ENCODE measurements at regions not wholly inside any gene's neighbourhood (a gene's known extent, or its start where the extent isn't known, plus 50 kb on each side); places are given as distances from the start of the nearest gene placed in this dataset.
"Not testable (repeated sequence)": the region's sequence is repeated elsewhere in the genome, so short reads cannot be mapped to it uniquely, and the experiment has no call there.

- intact Hi-C loops (cut with micrococcal nuclease) = not testable (repeated sequence)
These were observed 58.9 kb upstream of the BMAL1 start for GRCh38 chr11:13218685-13219084.

- intact Hi-C loops (cut with micrococcal nuclease) = no loop called here
These were observed 57.4 kb upstream of the BMAL1 start for GRCh38 chr11:13220148-13220547.

GRCh38 chr11:13221722-13222121, 55.9 kb upstream of the BMAL1 start:
- intact Hi-C loops (cut with micrococcal nuclease) = no loop called here

GRCh38 chr11:13222285-13222684, 55.3 kb upstream of the BMAL1 start:
- intact Hi-C loops (cut with micrococcal nuclease) = no loop called here

- intact Hi-C loops (cut with micrococcal nuclease) = no loop called here
These were observed 54.5 kb upstream of the BMAL1 start for GRCh38 chr11:13223112-13223511.

- intact Hi-C loops (cut with micrococcal nuclease) = no loop called here
These were observed 53.3 kb upstream of the BMAL1 start for GRCh38 chr11:13224324-13224723.

- intact Hi-C loops (cut with micrococcal nuclease) = no loop called here
These were observed 52.3 kb upstream of the BMAL1 start for GRCh38 chr11:13225038-13226001.

- intact Hi-C loops (cut with micrococcal nuclease) = no loop called here
These were observed 49.8 kb upstream of the BMAL1 start for GRCh38 chr11:13227676-13228255.

All from T-helper 1 cell treated with Interleukin-12 subunit alpha and Interleukin-12 subunit beta and Interleukin-4 antibody, amounts not matched to agents 30 ng/mL and 1 ng/mL, for 36 hours (primary cell).